Muscle of leg (tissue), 3 donors: ENCODE measurements at regions not wholly inside any gene's neighbourhood (a gene's known extent, or its start where the extent isn't known, plus 50 kb on each side); places are given as distances from the start of the nearest gene placed in this dataset.

Source experiments
- DNase-seq: peaks from one replicate; pipeline ENCODE4 v3.0.0; 2013
- H3K27ac ChIP-seq: one replicate; pipeline ENCODE4 v1.5.1; 2013; ENCODE audit warnings: mild to moderate bottlenecking, low read length, control low read depth
- H3K27me3 ChIP-seq: one replicate; pipeline ENCODE4 v1.6.1; 2013; ENCODE audit warnings: low read length; ENCODE audit not compliant: control insufficient read depth, insufficient read depth
- H3K36me3 ChIP-seq: one replicate; pipeline ENCODE4 v1.6.1; 2013; ENCODE audit warnings: low read length; ENCODE audit not compliant: control insufficient read depth, insufficient read depth
- H3K4me1 ChIP-seq: one replicate; pipeline ENCODE4 v1.6.1; 2013; ENCODE audit warnings: low read length; ENCODE audit not compliant: control insufficient read depth, insufficient read depth
- H3K4me3 ChIP-seq: one replicate; pipeline ENCODE4 v1.5.1; 2013; ENCODE audit warnings: low read length, control low read depth
- H3K9me3 ChIP-seq: replicated peaks from 2 replicates; pipeline ENCODE4 v1.6.1; 2013; ENCODE audit warnings: low read depth, low read length; ENCODE audit not compliant: control insufficient read depth
- WGBS: methylation state at CpG from one replicate; pipeline ENCODE4 v1.1.5; 2013; ENCODE audit warnings: missing lambda C conversion rate; ENCODE audit not compliant: insufficient coverage; 5-methylcytosine and 5-hydroxymethylcytosine counted together

- Histone ChIP-seq H3K36me3 (no peaks in the 10 kb centered on the region), H3K27ac (no peak overlapping the region), H3K9me3 (no peaks in the 10 kb centered on the region), H3K4me3 (no peak overlapping the region), H3K27me3 (no peaks in the 10 kb centered on the region), H3K4me1 (no peaks in the 10 kb centered on the region)
- WGBS = 30% methylated on average over 3 of the region's 4 CpGs
- DNase-seq = peak; percentile 58
Measured at GRCh38 chr7:19206721-19207120, 61.5 kb upstream of the FERD3L start.

- Histone ChIP-seq H3K4me1 (no peaks in the 10 kb centered on the region), H3K27me3 (no peaks in the 10 kb centered on the region), H3K36me3 (no peaks in the 10 kb centered on the region), H3K4me3 (no peak overlapping the region), H3K27ac (no peak overlapping the region), H3K9me3 (no peaks in the 10 kb centered on the region)
- no CpG with 5 or more reads among the region's 4 CpGs for WGBS
- no peak for DNase-seq
Measured at GRCh38 chr7:19203686-19204085, 58.5 kb upstream of the FERD3L start.

DNA sequence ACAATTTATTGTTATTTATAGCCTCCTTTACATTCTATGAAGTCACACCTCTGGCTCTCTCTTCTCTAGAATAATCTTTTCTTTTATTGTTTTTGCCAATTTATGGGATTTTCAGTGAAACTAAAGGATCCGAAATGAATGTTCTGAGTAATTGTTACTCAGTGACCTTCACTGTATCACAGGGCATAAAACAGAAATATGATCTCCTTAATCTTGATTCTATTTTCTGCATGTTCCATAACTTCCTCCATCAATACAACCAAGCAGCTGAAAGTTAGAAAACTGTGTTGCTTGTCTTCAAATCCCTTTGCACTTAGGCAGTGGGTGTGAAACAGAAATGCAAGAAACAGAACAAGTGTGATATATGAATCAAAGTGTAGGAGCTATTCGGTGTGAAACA, 57.4 kb upstream of the FERD3L start:
- no peaks in the 10 kb centered on the region for H3K9me3 ChIP-seq
- H3K27ac ChIP-seq = no peak overlapping the region
- no peak overlapping the region for H3K4me3 ChIP-seq
- H3K36me3 ChIP-seq = no peaks in the 10 kb centered on the region
- no peaks in the 10 kb centered on the region for H3K27me3 ChIP-seq
- no peaks in the 10 kb centered on the region for H3K4me1 ChIP-seq
- WGBS = no CpG with 5 or more reads among the region's 2 CpGs
- DNase-seq = no peak
